Sigmoid colon (tissue), 4 donors: ENCODE measurements at regions not wholly inside any gene's neighbourhood (a gene's known extent, or its start where the extent isn't known, plus 50 kb on each side); places are given as distances from the start of the nearest gene placed in this dataset.

Experiments
- EP300 ChIP-seq, 4 donors: sonication (generic); formaldehyde crosslinking; IDR thresholded peaks; one replicate each; pipeline ENCODE4 v1.6.1; 2017; ENCODE audit warnings: antibody characterized with exemption in 4 of 4
- TF ChIP-seq, protein P1 (sequence below), 4 experiments: fragments of 450-650 bp in 3 of 4; fragments of 200-600 bp in 1 of 4; IDR thresholded peaks; one replicate each; pipeline ENCODE4 v1.5.1; 2016 to 2019; ENCODE audit warnings: antibody characterized with exemption in 4 of 4, mild to moderate bottlenecking in 3 of 4, moderate library complexity in 2 of 4

DNA sequence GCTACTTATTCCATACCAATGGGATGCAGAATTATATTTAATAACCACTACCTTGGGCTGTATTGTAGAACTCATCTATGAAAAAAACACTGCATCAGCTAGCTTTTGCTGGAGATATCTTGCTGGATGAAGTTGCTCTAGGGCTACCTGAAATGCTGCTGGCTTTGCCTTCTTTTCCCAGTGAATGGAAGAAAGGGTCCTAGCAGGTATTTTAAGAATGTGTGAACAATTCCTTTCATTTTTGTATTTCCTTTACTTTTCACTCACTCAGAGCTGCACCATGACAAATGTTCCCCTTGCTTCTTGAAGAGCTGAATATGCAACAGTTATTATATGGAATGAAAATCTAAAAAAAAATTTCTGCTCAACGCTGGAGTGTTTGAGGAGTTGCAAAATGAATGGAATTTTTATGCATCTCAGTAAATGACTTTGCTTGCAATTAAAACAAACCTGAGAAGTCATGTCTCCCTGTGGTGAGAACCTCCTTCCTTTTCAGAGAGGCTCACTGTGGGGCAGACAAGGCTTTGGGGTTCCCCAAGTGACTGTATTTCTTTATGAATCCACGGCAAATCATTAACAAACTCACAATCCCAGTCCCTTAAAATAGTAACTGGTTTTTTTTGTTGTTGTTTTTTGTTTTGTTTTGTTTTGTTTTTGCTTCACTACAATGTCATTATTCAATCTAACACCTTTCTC is 566.8 kb upstream of the KIRREL3 start:
- TF ChIP-seq, protein P1, sequence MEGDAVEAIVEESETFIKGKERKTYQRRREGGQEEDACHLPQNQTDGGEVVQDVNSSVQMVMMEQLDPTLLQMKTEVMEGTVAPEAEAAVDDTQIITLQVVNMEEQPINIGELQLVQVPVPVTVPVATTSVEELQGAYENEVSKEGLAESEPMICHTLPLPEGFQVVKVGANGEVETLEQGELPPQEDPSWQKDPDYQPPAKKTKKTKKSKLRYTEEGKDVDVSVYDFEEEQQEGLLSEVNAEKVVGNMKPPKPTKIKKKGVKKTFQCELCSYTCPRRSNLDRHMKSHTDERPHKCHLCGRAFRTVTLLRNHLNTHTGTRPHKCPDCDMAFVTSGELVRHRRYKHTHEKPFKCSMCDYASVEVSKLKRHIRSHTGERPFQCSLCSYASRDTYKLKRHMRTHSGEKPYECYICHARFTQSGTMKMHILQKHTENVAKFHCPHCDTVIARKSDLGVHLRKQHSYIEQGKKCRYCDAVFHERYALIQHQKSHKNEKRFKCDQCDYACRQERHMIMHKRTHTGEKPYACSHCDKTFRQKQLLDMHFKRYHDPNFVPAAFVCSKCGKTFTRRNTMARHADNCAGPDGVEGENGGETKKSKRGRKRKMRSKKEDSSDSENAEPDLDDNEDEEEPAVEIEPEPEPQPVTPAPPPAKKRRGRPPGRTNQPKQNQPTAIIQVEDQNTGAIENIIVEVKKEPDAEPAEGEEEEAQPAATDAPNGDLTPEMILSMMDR (IDR thresholded peaks at IDR 0.05) = no peak
- no peak for TF ChIP-seq EP300 (IDR thresholded peaks at IDR 0.05)
